Inflammatory macrophage treated with lipopolysaccharide for 4 hours (primary cell): ENCODE measurements at regions not wholly inside any gene's neighbourhood (a gene's known extent, or its start where the extent isn't known, plus 50 kb on each side); places are given as distances from the start of the nearest gene placed in this dataset.
"Not testable (repeated sequence)": the region's sequence is repeated elsewhere in the genome, so short reads cannot be mapped to it uniquely, and the experiment has no call there.

Experiments
- DNase-seq: peaks from one replicate; pipeline ENCODE4 v3.0.0-alpha.2; 2020

DNA sequence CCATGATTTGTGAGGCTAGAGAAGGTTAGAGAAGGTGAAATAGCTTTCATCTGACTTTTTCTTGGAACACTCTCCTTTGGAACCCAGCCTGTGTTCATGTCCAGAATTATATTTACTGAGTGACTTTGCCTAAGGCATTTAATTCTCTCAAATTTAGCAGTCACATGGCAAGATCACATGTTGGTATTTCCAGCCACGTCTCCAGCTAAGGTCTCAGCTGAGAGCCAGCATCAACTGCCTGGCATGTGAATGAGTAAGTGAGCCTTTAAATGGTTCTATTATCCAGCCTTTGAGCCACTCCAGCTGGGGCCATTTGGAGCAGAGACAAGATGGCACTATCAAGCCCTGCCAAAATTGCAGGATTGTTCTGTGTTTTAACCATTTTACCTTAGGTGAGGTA is 130.2 kb upstream of the SGO1 start:
- DNase-seq, result no peak

DNA sequence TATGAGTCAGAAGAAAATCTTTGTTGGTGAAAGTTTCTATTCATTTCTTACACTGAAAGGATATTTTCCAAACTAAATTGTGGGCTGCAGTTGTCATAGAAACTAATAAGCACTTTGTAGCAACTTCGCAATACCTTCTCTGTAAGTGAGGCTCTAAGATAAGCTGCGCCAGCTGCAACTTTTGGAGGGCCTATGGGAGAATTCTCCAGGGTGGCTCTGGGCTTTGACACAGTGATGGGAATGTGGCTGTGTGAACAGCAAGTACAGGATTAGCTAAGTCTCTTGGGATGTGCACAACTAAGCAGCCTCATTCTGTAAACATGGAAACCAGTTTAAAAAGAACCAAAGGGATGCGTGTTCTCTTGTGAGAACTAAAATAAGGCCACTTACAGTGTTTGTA is 124.6 kb upstream of the SGO1 start:
- no peak for DNase-seq

DNA sequence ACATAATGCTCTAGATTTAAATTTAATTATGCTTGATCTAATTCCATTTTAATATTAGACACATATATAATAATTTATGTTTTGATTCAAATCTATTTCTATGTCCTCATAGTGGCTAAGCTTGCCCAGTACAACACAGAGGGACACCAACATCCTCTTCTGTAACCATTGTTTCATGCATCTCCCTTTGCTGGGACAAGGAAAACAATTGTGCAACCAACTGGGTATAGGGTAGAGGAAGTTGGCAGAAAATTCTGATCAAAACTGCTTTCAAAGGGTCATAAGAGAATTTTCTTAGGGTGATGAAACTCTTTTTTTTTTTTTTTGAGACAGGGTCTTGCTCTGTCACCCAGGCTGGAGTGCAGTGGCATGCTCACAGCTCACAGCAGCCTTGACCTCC is 121.4 kb upstream of the SGO1 start:
- DNase-seq, result peak; percentile 16

DNA sequence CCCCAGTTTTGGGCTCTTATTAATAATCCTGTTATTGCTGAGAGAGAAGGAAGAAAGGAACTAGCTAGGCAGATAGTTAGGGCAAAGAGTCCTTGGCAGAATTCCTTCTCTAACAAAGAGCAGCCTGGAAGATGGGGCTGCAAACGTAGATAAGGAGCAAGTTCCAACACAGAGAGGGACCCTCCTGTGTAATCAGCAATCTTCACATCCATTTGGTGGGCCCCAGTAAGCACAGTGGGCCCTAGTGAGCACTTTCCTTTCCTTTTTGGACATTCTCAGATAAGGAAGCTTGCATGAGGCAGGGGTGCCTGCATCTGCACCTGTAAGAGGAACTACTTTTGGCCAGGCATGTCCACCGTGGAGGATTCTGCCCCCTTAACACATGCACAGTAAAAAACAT is 119.6 kb upstream of the SGO1 start:
- DNase-seq, result no peak

DNA sequence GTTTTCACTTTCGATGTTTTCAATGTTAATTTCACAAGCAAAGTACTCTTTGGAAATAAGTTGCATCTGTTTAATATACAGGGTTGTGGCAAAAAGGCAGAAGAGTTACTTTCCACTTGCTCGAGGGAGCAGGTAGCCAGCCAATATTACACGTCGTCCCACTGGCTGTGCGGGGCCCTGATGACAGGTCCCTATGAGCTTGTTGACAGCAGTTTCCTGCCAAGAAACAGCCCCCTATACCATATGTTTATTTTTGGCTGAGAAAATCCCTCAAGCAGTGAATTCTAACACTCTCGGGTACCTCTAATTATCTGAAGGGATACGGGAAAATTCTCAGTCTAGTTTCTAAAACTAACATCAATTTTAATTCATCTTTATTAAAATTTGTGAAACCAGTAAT is 116.8 kb upstream of the SGO1 start:
- DNase-seq, result no peak

DNA sequence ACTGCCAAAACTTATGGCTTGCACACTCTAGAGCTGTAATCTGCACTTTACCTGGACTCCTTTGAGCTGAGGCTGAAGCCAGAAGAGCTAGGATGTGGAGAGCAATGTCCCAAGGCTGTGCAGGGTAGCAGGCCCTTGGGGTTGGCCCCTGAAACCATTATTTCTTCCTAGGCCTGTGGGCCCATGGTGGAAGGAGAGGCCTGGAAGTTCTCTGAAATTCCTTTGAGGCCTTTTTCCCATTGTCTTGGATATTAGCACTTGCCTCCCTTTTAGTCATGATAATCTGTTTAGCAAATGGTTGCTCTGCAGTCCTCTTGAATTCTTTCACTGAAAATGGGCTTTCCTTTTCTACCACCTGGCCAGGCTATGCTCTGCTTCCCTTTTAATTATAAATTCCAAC is 102.0 kb upstream of the SGO1 start:
- no peak for DNase-seq

DNA sequence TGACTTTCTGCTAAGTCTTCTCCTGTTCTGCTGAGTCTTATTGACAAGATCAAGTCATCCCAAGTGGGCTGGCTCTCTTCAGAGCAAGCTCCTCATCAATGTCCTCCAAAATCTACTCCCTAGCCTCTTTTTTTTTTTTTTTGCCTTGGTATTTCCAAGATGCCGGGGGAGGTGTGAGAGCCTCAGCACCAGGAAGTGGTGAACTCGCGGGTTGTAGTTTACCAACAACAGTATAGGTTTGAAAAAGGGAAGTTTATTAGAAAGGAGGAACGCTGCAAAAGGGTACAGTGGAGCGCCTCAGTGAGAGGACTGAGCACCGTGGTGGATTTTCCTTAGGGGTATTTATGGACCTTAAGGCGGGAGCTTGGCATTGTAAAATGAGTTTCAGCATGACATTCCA is 94.3 kb upstream of the SGO1 start:
- DNase-seq, result no peak

DNA sequence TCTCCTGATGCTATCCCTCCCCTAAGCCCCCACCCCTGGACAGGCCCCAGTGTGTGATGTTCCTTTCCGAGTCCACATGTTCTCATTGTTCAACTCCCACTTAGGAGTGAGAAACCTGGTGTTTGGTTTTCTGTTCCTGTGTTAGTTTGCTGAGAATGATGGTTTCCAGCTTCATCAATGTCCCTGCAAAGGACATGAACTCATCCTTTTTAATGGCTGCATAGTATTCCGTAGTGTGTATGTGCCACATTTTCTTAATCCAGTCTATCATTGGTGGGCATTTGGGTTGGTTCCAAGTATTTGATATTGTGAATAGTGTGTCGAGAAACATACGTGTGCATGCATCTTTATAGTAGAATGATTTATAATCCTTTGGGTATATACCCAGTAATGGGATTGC is 80.0 kb upstream of the SGO1 start:
- not testable (repeated sequence) for DNase-seq

DNA sequence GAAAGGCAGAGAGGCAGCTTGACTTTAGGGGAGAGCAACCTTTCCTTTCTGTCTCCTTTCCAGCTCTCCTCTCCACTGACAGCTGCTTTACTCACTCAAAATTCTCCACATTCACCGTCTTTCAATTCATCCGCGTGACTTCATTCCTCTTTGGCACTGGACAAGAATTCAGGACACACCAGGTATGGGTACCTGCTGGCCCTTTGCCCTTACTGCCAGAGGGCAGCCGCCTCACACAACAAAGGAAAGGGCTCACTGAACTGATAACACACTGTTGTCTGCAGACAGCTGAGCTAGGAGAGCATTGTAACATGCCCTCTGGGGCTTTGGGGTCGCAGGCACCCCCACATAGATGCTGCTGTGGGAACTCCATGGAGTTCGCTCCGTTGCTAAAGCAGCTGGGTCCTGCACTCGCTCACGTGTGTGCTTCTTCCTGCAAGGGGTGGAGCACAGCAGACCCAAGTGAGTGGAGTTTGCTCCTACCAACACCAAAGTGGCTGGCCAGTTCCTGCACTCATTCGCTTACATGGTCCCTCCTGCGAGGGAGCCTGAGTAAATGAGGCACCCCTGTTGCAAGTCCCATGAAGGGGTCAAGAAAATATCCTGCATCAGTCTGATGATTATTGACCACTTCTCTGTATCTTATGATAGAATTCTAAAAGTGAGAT is 79.0 kb upstream of the SGO1 start:
- DNase-seq, result no peak

DNA sequence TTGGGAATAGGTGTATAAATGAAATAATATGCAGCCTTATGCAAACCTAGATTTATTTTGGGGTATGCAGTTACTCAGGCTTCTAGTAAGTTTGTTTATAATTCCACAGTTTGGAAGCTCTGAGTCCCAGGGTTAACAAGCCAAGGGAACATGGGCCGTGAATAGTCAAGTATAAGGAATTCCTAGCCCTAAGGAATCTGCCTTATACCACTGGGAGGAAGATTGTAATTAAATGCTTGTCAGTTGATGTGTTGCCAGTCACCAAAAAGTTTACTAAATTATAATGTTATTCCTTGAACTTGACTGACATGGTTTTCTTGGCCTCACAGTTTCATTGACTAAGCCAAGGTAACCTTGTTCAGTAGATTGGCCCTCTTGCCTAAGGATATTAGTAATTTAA is 72.4 kb upstream of the SGO1 start:
- no peak for DNase-seq

DNA sequence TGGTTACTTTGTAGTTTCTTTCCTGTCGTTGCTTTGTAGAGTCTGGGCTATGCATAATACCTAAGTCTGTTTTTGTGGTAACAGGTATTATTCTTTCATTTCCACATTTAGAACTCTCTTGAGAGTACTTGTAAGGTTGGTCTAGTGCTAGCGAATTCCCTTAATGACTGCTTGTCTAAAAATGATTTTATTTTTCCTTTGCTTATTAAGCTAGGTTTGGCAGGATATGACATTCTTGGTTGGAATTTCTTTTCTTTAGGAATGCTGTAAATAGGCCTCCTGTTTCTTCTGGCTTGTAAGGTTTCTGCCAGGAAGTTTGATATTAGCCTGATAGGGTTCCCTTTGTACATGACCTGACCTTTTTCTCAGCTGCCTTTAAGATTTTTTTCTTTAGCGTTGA is 70.1 kb upstream of the SGO1 start:
- DNase-seq, result no peak

DNA sequence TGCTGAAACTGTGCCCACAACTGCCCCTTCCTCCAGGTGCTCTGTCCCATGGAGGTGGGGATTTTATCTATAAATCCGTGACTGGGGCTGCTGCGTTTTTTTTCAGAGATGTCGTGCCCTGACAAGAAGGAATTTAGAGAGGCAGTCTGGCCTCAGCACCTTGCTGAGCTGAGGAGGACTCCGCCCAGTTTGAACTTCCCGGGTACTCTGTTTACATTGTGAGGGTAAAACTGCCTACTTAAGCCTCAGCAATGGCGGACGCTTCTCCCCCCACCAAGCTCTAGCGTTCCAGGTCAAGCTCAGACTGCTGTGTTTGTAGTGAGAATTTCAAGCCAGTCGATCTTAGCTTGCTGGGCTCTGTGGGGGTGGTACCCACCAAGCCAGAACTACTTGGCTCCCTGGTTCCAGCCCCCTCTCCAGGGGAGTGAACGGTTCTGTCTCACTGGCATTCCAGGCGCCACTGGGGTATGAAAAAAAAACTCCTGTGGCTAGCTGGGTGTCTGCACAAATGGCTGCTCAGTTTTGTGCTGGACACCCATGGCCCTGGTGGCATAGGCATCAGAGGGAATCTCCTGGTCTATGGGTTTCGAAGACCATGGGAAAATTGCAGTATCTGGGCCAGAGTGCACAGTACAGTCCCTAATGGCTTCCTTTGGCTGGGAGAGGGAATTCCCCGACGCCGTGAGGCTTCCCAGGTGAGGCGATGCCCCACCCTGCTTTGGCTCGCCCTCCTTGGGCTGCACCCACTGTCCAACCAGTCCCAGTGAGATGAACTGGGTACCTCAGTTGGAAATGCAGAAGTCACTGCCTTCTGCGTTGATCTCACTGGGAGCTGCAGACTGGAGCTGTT is 68.5 kb upstream of the SGO1 start:
- no peak for DNase-seq

DNA sequence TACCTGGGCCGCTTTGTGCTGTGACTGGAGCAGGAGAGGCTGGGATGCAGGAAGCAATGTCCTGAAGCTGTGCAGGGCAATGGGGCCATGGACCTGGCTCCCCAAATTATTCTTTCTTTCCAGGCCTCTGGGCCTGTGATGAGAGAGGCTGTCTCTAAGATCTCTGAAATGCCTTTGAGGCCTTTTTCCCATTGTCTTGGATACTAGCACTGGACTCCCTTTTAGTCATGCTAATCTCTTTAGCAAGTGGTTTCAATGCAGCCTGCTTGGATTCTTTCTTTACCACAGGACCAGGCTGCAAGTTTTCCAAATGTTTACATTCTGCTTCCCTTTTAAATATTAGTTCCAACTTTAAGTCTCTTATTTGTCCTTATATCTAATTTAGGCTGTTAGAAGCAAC is 64.8 kb upstream of the SGO1 start:
- DNase-seq, result no peak

DNA sequence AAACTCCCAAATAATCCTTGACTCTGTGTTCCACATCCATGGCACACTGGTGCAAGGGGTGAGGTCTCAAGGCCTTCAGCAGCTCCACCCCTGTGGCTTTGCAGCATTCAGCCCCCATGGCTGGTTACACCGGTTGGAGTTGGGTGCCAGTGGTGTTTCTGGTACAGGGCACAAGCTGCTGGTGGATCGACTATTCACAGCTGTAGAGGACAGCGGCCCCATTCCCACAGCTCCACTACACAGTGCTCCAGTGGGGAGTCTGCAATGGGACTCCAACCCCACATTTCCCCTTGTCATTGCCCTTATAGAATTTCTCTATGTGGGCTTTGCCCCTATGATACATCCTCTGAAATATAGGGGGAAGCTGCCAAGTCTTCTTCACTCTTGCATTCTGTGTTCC is 64.3 kb upstream of the SGO1 start:
- DNase-seq, result no peak

DNA sequence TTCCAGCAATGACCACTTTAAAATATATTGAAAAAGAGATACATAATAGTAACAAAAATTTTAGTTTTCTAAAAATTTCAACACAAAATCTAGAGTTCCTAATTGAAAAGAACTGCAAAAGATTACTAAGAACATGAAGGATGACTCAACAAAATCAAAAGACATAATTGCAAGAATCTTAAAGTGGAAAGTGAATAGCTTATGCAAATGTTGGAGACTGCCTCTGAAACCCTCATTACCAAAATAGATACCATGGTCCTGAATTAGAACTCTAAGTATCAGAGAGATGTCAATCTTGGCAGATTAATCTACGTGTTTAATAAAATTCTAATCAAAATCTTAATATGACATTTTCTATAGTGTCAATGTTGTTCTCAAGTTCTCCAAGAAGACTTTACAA is 60.7 kb upstream of the SGO1 start:
- DNase-seq, result no peak

DNA sequence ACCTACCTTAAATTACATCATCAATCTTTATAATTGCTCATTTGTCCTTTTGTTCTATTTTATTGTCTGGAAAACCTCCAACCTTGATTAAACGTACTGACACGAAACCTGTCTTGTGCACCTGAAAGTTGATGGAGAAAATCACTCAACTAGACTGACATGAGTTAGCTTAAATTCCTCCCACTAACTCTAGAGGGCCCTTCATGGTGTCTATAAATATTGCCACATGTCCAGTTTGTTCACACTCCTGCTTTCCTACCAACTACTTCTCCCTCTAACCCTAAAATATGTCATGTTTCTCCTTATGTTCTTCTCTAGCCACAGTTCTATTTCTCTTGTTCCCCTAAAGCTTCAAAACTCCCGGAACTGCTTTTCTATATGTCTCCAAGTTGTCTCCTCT is 59.8 kb upstream of the SGO1 start:
- DNase-seq, result no peak

DNA sequence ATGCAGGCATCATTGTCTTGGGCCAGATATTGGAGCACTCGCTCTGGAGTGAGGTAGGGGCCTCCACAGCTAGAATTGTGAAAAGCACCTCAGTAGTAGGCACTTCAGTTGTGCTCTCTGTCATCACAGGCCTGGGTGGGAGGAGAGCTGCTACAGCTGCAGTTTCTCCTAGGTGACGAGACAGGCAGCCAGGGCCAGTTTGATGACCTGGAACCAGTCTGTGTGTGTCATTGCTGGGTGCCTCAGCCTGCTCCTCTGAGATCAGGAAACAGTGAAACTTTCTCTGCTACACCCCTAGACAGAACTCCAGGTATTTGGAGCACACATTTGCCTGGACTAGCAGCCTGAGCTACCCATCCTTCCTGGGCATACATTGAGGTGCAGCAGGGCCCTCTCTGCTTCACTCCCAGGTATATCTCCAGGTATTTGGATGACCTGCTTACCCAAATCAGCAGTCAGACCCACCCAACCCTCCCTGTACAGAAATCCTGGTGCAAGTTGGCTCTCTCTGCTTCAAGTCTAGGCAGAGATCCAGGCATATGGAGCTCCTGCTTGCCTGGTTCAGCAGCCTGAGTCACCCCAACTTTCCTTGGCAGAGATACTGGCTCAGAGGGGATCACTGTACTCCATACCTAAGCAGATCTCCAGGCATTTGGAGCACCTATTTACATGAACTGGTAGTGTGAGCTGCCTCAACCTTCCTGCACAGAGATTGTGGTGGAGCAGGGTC is 54.3 kb upstream of the SGO1 start:
- DNase-seq, result no peak

DNA sequence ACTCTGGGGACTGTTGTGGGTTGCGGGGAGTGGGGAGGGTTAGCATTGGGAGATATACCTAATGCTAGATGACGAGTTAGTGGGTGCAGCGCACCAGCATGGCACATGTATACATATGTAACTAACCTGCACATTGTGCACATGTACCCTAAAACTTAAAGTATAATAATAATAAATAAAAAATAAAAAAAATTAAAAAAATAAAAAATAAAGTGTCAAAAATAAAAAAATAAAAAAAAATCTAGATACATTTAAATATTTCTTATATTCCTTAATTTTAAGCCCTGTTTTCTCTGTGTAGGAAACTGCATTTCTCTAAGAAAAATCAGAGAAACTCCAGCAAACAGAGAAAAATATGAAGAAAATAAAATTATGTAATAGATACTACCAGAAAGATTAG is 52.2 kb upstream of the SGO1 start:
- DNase-seq, result not testable (repeated sequence)

DNA sequence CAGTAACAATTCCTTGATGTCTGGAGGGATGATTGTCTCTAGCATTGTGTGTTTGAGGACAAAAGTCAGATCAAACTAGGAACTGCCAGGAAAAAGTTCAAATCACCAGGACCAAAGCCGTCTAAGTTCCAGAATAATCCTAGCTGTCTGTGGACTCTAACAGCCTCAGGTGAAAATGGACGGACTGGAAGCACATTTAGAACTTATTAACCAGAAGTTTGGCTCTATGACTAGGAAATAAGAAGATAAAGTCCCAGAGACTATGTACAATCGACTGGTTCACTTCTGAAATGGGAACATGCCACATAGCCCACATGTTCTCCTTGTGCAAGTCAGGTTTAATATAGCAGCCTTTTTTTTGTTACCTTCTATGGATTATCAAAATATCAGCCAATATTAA is 50.6 kb upstream of the SGO1 start:
- no peak for DNase-seq
